GM20000 (cell line): ENCODE measurements at regions not wholly inside any gene's neighbourhood (a gene's known extent, or its start where the extent isn't known, plus 50 kb on each side); places are given as distances from the start of the nearest gene placed in this dataset.

Source experiments
- DNase-seq: peaks from one replicate; pipeline ENCODE4 v3.0.0; 2012; ENCODE audit warnings: low spot score
- TF ChIP-seq, protein P1 (sequence below): IDR thresholded peaks from 2 replicates; pipeline ENCODE4 v1.5.1; 2012; ENCODE audit warnings: mild to moderate bottlenecking, control low read depth; ENCODE audit errors: extremely low read depth, missing control alignments

DNA sequence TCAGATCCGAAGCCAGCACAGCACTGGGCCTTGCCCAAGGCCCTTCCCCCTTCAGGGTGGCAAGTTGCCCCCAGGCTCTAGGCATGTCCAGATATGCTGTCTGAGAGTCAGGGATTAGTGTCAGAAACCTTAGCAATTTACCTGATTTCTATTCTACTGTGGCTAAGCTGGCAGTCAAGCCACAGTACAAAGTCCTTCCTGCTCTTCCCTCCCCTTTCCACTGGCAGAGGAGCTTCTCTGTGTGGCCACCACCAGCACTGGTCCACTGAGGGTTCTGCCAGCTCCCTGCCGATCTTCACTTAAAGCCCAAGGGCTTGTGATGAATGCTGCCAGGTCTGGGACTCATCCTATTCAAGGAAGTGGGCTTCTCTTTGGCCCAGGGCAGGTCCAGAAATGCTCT is 324.5 kb upstream of the RPS6KA3 start:
- DNase-seq: no peak
- TF ChIP-seq, protein P1, sequence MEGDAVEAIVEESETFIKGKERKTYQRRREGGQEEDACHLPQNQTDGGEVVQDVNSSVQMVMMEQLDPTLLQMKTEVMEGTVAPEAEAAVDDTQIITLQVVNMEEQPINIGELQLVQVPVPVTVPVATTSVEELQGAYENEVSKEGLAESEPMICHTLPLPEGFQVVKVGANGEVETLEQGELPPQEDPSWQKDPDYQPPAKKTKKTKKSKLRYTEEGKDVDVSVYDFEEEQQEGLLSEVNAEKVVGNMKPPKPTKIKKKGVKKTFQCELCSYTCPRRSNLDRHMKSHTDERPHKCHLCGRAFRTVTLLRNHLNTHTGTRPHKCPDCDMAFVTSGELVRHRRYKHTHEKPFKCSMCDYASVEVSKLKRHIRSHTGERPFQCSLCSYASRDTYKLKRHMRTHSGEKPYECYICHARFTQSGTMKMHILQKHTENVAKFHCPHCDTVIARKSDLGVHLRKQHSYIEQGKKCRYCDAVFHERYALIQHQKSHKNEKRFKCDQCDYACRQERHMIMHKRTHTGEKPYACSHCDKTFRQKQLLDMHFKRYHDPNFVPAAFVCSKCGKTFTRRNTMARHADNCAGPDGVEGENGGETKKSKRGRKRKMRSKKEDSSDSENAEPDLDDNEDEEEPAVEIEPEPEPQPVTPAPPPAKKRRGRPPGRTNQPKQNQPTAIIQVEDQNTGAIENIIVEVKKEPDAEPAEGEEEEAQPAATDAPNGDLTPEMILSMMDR: no peak

DNA sequence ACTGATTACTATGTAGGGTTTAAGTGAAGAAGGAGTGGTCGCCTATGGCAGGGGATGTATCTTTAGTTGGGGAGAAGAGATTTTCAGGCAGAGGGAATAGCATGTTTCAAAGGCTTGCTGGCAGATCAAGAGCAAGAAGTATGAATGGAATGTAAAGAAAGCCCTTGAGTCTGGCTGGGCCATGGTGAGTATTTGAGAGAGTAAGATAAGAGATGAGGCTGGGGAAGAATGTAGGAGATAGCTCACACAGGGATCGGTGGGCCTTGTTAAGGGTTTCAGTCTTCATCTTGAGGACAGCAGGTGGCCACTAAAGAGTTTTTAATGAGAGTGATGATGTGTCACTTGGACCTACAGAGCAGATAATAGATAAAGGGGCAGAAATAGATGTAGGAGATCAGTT is 319.1 kb upstream of the RPS6KA3 start:
- TF ChIP-seq, protein P1: no peak
- DNase-seq: no peak

DNA sequence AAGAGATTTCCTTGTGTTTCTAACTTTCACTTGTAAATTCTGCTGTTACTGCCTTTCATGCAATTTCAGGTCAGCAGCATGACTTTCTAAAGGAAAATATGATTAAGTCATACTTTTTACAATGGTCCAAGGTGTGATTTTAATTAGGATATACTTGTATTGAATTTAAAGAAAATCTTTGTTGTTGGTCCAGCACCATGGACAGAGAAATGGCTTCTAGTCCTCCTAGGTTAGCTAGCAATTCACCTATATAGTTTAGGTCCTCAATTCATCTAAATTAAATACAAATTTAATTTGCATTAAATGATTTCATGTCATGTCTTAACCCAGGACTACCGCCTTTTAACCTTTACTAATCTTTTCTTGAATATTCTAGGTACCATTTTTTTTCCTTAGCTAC is 304.9 kb upstream of the RPS6KA3 start:
- TF ChIP-seq, protein P1: no peak
- no peak for DNase-seq

DNA sequence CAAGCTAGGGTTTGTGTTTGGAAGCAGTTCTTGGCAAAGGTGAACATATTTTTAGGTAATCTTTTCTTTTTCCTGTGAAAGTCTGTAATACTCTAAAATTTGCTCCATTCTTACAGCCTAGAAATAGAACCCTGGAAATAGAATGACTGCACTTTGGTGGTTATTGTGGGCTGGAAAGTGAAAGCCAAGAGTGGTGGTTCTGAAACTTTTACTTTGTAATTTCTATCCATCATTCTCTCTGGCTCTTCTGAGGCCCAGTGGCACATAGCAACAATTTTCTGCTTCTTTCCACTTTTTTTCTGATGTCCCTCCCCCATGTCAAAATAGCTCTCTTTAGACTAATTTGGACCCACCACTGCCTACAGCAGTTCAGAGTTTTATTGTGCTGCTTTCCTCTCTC is 300.4 kb upstream of the RPS6KA3 start:
- no peak for DNase-seq
- TF ChIP-seq, protein P1: no peak

DNA sequence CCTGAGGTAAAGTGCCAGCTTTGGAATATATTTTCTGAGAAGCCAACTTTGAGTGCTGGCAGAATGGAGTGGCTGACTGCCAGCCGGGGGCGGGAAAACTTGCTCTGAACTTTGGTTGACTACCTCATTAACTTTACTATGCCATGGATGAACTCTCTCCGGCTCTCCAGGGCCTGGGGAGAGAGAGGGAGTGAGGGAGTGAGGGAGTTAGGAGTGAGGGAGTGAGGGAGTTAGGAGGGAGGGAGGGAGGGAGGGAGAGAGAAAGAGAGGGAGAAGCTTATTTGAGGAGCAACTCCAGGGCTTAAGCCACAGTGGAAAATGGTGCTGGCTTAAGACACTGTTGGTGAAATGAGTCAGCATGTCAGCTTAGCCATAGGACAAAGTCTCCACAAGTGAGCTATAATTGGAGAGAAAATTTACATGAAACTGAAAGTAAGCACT is 280.9 kb upstream of the RPS6KA3 start:
- DNase-seq: peak; percentile 5
- TF ChIP-seq, protein P1: no peak

DNA sequence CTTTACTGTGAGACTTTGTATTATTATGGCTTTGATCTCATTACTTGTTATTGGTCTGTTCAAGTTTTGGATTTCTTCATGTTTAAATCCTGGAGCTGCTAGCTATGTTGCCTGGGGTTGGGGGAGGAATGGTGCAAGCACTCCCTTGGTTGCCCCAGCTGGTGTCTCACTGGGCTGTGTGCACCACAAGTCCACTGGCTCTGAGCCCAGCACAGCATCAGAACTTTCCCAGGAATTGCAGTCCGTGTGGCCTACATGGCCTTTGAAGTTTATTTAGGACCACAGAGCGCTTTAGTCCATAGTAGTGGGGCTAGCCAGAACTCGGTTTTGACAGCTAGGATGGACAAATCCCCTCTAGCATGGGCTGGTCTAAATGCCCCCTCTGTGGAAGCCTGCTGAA is 278.8 kb upstream of the RPS6KA3 start:
- no peak for DNase-seq
- TF ChIP-seq, protein P1: no peak

DNA sequence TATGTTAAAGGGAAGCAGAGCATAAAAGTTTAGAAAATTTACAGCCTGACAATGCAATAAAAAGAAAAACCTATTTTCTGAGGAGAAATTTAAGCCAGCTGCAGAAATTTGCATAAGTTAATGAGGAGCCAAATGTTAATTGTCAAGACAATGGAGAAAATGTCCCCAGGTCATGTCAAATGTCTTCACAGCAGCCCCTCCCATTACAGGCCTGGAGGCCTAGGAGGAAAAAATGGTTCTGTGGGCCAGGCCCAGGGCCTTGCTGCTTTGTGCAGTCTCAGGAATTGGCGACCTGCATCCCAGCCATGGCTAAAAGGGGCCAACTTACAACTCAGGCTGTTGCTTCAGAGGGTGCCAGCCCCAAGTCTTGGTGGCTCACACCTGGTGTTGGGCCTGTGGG is 275.4 kb upstream of the RPS6KA3 start:
- TF ChIP-seq, protein P1: no peak
- no peak for DNase-seq

DNA sequence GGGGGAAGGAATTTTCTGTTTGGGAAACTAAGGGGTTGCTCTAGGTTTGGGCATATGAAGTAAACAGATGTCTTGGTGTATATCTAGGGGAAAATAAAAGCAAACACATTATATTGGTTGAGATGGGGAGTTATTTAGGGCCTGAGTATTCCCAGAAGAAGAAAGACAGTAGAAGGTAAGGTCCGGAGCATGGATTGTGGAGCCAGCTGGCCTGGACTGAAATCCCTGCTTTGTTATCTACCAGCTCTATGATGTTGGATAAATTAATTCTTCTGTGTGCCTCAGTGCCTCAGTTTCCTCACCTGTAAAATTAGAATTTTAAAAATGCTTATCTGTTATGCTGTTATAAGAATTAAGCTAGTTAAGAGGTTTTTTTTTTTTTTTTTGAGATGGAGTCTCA is 272.3 kb upstream of the RPS6KA3 start:
- TF ChIP-seq, protein P1: no peak
- no peak for DNase-seq
